ENCODE measurements at regions not wholly inside any gene's neighbourhood (a gene's known extent, or its start where the extent isn't known, plus 50 kb on each side); places are given as distances from the start of the nearest gene placed in this dataset.
"Not testable (repeated sequence)": the region's sequence is repeated elsewhere in the genome, so short reads cannot be mapped to it uniquely, and the experiment has no call there.

GRCh38 chr20:53763707-53764414 is 170.2 kb upstream of the ZNF217 start:
- TF ChIP-seq, protein P1, sequence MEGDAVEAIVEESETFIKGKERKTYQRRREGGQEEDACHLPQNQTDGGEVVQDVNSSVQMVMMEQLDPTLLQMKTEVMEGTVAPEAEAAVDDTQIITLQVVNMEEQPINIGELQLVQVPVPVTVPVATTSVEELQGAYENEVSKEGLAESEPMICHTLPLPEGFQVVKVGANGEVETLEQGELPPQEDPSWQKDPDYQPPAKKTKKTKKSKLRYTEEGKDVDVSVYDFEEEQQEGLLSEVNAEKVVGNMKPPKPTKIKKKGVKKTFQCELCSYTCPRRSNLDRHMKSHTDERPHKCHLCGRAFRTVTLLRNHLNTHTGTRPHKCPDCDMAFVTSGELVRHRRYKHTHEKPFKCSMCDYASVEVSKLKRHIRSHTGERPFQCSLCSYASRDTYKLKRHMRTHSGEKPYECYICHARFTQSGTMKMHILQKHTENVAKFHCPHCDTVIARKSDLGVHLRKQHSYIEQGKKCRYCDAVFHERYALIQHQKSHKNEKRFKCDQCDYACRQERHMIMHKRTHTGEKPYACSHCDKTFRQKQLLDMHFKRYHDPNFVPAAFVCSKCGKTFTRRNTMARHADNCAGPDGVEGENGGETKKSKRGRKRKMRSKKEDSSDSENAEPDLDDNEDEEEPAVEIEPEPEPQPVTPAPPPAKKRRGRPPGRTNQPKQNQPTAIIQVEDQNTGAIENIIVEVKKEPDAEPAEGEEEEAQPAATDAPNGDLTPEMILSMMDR (conservative IDR thresholded peaks at IDR 0.05; ENCODE audit: low read depth, low read length), result no peak
- DNase-seq (ENCODE audit: low read depth), result peak; percentile 64
- H3K4me3 ChIP-seq (ENCODE audit: low read depth, low read length), result peak overlapping the region; percentile 40

GRCh38 chr20:53762423-53762798 is 168.8 kb upstream of the ZNF217 start:
- DNase-seq (ENCODE audit: low read depth), result not testable (repeated sequence)

DNA sequence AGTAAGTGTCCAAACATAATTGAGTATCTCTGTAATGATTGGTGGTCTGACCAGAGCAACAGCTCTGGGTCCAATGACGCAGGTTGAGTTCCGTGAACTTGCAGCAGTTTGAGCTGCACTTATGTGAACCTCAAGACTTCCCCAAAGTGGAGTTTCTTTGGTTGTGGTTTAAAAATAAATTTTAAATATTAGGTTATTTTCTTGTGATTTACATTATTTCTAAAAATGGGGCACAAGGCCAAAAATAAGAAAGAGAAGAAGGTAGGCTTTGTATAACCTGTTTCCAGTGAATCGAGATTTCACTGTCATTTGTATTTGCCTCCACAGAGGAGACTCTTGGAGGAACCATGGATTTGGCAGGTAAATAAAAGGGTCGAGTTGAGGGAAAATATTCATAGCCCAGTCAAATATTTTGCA is 166.4 kb upstream of the ZNF217 start:
- DNase-seq (ENCODE audit: low read depth), result no peak
- no peak overlapping the region for H3K4me3 ChIP-seq (ENCODE audit: low read depth, low read length)
- TF ChIP-seq, protein P1 (conservative IDR thresholded peaks at IDR 0.05; ENCODE audit: low read depth, low read length), result no peak

More at GRCh38 chr20:53762423-53762798, 168.8 kb upstream of the ZNF217 start:
- not testable (repeated sequence) for H3K4me3 ChIP-seq (ENCODE audit: low read depth, low read length)

DNA sequence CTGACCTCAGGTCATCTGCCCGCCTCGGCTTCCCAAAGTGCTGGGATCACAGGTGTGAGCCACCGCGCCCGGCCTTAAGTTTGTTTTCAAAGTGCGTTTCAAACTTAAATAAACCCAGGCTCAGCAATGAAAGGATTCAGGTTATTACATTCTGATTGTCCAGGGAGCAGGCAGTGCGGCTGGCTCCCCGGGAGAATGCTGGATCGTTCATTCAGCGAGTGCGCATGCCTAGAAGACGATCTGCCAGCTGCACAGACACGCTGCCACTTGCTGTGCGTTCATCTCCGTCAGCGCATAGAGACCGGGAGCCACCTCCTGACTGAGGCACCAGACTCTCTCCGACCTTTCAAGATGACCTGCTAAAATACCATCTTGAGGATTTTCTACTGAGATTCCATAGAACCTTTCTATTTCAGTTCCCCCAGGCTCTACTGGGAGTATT is 163.9 kb upstream of the ZNF217 start:
- no peak for DNase-seq (ENCODE audit: low read depth)
- TF ChIP-seq, protein P1 (conservative IDR thresholded peaks at IDR 0.05; ENCODE audit: low read depth, low read length), result no peak
- H3K4me3 ChIP-seq (ENCODE audit: low read depth, low read length), result no peak overlapping the region

- TF ChIP-seq, protein P1 (conservative IDR thresholded peaks at IDR 0.05; ENCODE audit: low read depth, low read length), result no peak
- no peak overlapping the region for H3K4me3 ChIP-seq (ENCODE audit: low read depth, low read length)
- DNase-seq (ENCODE audit: low read depth), result no peak
Observed at GRCh38 chr20:53755733-53756531, 162.3 kb upstream of the ZNF217 start.

GRCh38 chr20:53753880-53754459 is 160.3 kb upstream of the ZNF217 start:
- TF ChIP-seq, protein P1 (conservative IDR thresholded peaks at IDR 0.05; ENCODE audit: low read depth, low read length), result no peak
- no peak for DNase-seq (ENCODE audit: low read depth)
- H3K4me3 ChIP-seq (ENCODE audit: low read depth, low read length), result no peak overlapping the region

Data from choroid plexus epithelial cell (primary cell).